GM23338 (cell line): ENCODE measurements at regions not wholly inside any gene's neighbourhood (a gene's known extent, or its start where the extent isn't known, plus 50 kb on each side); places are given as distances from the start of the nearest gene placed in this dataset.

Experiments
- ATAC-seq: fragments of 200-7000 bp; cut with Tn5 transposase; 3 replicates; pipeline ENCODE4 v1.9.1; 2020
- DNase-seq: peaks from one replicate; pipeline ENCODE4 v3.0.0-alpha.2; 2015; ENCODE audit warnings: low spot score
- H2AFZ ChIP-seq: fragments of 200-600 bp; sonication (generic); 2 replicates; pipeline ENCODE4 v1.8.0; 2016; ENCODE audit warnings: antibody characterized with exemption, mild to moderate bottlenecking, moderate library complexity
- H3F3A ChIP-seq: fragments of 200-600 bp; sonication (generic); replicated peaks from 2 replicates; pipeline ENCODE4 v1.8.0; 2017; ENCODE audit warnings: antibody characterized with exemption, mixed run types, low read depth
- H3K27ac ChIP-seq: fragments of 200-600 bp; sonication (generic); 2 replicates; pipeline ENCODE4 v1.6.1; 2016; ENCODE audit warnings: low read depth
- H3K27me3 ChIP-seq: fragments of 200-600 bp; sonication (generic); 2 replicates; pipeline ENCODE4 v1.8.0; 2016; ENCODE audit warnings: mild to moderate bottlenecking, mixed run types, moderate library complexity; ENCODE audit not compliant: insufficient read depth
- H3K36me3 ChIP-seq: fragments of 200-600 bp; sonication (generic); 2 replicates; pipeline ENCODE4 v1.8.0; 2016; ENCODE audit warnings: mild to moderate bottlenecking; ENCODE audit not compliant: insufficient read depth
- H3K4me1 ChIP-seq: fragments of 200-600 bp; sonication (generic); 2 replicates; pipeline ENCODE4 v1.8.0; 2016; ENCODE audit warnings: mild to moderate bottlenecking, moderate library complexity; ENCODE audit not compliant: insufficient read depth
- H3K4me2 ChIP-seq: fragments of 200-600 bp; sonication (generic); 2 replicates; pipeline ENCODE4 v1.7.1; 2017; ENCODE audit warnings: mixed run types
- H3K4me3 ChIP-seq: fragments of 200-600 bp; sonication (generic); 2 replicates; pipeline ENCODE4 v1.6.1; 2016; ENCODE audit warnings: mixed run types
- H3K79me2 ChIP-seq: fragments of 200-600 bp; sonication (generic); replicated peaks from 2 replicates; pipeline ENCODE4 v1.8.0; 2017; ENCODE audit warnings: mild to moderate bottlenecking; ENCODE audit not compliant: insufficient read depth
- H3K9me2 ChIP-seq: fragments of 200-600 bp; sonication (generic); 2 replicates; pipeline ENCODE4 v1.8.0; 2017; ENCODE audit not compliant: insufficient read depth
- H4K20me1 ChIP-seq: fragments of 200-600 bp; sonication (generic); replicated peaks from 2 replicates; pipeline ENCODE4 v1.8.0; 2017; ENCODE audit warnings: mild to moderate bottlenecking; ENCODE audit not compliant: insufficient read depth
- H3K27ac Mint-ChIP-seq: 2 replicates; pipeline ENCODE4 v1.8.0; 2020; ENCODE audit warnings: inconsistent platforms, mild to moderate bottlenecking, moderate library complexity, mixed read lengths
- H3K27me3 Mint-ChIP-seq: 3 replicates; pipeline ENCODE4 v1.8.0; 2022; ENCODE audit warnings: low read depth, mild to moderate bottlenecking, moderate library complexity, mixed read lengths, inconsistent platforms; ENCODE audit not compliant: insufficient read depth, poor library complexity
- H3K36me3 Mint-ChIP-seq: 3 replicates; pipeline ENCODE4 v1.8.0; 2021; ENCODE audit warnings: low read depth, mild to moderate bottlenecking, inconsistent platforms, moderate library complexity, mixed read lengths
- H3K4me1 Mint-ChIP-seq: 3 replicates; pipeline ENCODE4 v1.8.0; 2020; ENCODE audit warnings: mild to moderate bottlenecking, inconsistent platforms, mixed read lengths
- H3K4me3 Mint-ChIP-seq: 3 replicates; pipeline ENCODE4 v1.8.0; 2021; ENCODE audit warnings: moderate library complexity, mild to moderate bottlenecking, inconsistent platforms, mixed read lengths
- H3K9me3 Mint-ChIP-seq: 3 replicates; pipeline ENCODE4 v1.8.0; 2020; ENCODE audit warnings: moderate library complexity, mild to moderate bottlenecking, inconsistent platforms, mixed read lengths
- CREB1 ChIP-seq: fragments of 250-450 bp; sonication (Bioruptor Pico); IDR thresholded peaks from 2 replicates; pipeline ENCODE4 v1.5.0; 2020; ENCODE audit warnings: low read depth, mild to moderate bottlenecking, moderate library complexity
- EZH2 ChIP-seq: fragments of 200-600 bp; sonication (generic); IDR thresholded peaks from one replicate; pipeline ENCODE4 v1.8.0; 2017; ENCODE audit warnings: antibody characterized with exemption, mild to moderate bottlenecking, low read depth; ENCODE audit not compliant: unreplicated experiment
- JUNB ChIP-seq: IDR thresholded peaks from one replicate; pipeline ENCODE4 v1.6.1; 2016; ENCODE audit warnings: antibody characterized with exemption; ENCODE audit not compliant: unreplicated experiment
- NANOG ChIP-seq: IDR thresholded peaks from 2 replicates; pipeline ENCODE4 v1.6.1; 2016; ENCODE audit warnings: antibody characterized with exemption, borderline replicate concordance
- POLR2AphosphoS5 ChIP-seq: IDR thresholded peaks from 2 replicates; pipeline ENCODE4 v1.6.1; 2016; ENCODE audit warnings: antibody characterized with exemption, low read depth
- ZNF114 ChIP-seq: fragments of 250-450 bp; sonication (Bioruptor Pico); IDR thresholded peaks from 2 replicates; pipeline ENCODE4 v1.5.0; 2020; ENCODE audit warnings: mild to moderate bottlenecking, moderate library complexity
- TF ChIP-seq, protein P1 (sequence below): fragments of 250-450 bp; sonication (Bioruptor Pico); IDR thresholded peaks from 2 replicates; pipeline ENCODE4 v1.5.0; 2020; ENCODE audit warnings: mild to moderate bottlenecking, moderate library complexity
- TF ChIP-seq, protein P2 (sequence below): IDR thresholded peaks from 2 replicates; pipeline ENCODE4 v1.6.1; 2016; ENCODE audit warnings: antibody characterized with exemption
- TF ChIP-seq, protein P3 (sequence below), 2 experiments: fragments of 200-600 bp in 1 of 2; sonication (generic) in 1 of 2; conservative IDR thresholded peaks; 2 replicates each; pipeline versions ENCODE4 v1.5.1 to v1.6.1; 2016 to 2017; ENCODE audit warnings: antibody characterized with exemption in 2 of 2, low read depth in 2 of 2, mild to moderate bottlenecking in 2 of 2, moderate library complexity in 1 of 2
- TF ChIP-seq, protein P4 (sequence below): IDR thresholded peaks from one replicate; pipeline ENCODE4 v1.6.1; 2018; ENCODE audit warnings: antibody characterized with exemption; ENCODE audit not compliant: unreplicated experiment

DNA sequence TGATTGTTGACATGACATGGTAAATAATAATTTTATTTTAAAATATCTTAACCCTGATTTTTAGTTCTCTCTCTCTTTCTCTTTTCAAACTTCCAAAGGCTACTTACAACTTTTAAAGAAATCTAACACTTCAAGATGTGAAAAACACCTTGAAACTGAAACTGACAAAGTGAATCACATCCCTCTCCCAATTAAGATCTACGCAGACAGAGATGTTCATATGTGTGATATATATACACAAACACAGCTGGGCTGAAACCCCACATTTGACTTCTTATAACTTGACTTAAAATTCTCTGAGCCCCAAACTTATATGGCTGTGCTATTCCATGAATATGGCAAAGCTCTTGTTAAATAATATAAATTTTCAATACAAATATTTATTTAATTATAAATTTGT, 261.2 kb upstream of the PTPRD start (continued):
- TF ChIP-seq, protein P1, sequence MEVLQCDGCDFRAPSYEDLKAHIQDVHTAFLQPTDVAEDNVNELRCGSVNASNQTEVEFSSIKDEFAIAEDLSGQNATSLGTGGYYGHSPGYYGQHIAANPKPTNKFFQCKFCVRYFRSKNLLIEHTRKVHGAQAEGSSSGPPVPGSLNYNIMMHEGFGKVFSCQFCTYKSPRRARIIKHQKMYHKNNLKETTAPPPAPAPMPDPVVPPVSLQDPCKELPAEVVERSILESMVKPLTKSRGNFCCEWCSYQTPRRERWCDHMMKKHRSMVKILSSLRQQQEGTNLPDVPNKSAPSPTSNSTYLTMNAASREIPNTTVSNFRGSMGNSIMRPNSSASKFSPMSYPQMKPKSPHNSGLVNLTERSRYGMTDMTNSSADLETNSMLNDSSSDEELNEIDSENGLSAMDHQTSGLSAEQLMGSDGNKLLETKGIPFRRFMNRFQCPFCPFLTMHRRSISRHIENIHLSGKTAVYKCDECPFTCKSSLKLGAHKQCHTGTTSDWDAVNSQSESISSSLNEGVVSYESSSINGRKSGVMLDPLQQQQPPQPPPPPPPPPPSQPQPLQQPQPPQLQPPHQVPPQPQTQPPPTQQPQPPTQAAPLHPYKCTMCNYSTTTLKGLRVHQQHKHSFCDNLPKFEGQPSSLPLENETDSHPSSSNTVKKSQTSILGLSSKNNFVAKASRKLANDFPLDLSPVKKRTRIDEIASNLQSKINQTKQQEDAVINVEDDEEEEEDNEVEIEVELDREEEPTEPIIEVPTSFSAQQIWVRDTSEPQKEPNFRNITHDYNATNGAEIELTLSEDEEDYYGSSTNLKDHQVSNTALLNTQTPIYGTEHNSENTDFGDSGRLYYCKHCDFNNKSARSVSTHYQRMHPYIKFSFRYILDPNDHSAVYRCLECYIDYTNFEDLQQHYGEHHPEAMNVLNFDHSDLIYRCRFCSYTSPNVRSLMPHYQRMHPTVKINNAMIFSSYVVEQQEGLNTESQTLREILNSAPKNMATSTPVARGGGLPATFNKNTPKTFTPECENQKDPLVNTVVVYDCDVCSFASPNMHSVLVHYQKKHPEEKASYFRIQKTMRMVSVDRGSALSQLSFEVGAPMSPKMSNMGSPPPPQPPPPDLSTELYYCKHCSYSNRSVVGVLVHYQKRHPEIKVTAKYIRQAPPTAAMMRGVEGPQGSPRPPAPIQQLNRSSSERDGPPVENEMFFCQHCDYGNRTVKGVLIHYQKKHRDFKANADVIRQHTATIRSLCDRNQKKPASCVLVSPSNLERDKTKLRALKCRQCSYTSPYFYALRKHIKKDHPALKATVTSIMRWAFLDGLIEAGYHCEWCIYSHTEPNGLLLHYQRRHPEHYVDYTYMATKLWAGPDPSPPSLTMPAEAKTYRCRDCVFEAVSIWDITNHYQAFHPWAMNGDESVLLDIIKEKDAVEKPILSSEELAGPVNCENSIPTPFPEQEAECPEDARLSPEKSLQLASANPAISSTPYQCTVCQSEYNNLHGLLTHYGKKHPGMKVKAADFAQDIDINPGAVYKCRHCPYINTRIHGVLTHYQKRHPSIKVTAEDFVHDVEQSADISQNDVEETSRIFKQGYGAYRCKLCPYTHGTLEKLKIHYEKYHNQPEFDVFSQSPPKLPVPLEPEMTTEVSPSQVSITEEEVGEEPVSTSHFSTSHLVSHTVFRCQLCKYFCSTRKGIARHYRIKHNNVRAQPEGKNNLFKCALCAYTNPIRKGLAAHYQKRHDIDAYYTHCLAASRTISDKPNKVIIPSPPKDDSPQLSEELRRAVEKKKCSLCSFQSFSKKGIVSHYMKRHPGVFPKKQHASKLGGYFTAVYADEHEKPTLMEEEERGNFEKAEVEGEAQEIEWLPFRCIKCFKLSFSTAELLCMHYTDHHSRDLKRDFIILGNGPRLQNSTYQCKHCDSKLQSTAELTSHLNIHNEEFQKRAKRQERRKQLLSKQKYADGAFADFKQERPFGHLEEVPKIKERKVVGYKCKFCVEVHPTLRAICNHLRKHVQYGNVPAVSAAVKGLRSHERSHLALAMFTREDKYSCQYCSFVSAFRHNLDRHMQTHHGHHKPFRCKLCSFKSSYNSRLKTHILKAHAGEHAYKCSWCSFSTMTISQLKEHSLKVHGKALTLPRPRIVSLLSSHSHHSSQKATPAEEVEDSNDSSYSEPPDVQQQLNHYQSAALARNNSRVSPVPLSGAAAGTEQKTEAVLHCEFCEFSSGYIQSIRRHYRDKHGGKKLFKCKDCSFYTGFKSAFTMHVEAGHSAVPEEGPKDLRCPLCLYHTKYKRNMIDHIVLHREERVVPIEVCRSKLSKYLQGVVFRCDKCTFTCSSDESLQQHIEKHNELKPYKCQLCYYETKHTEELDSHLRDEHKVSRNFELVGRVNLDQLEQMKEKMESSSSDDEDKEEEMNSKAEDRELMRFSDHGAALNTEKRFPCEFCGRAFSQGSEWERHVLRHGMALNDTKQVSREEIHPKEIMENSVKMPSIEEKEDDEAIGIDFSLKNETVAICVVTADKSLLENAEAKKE (CRISPR knock-in tag): no peak
- TF ChIP-seq CREB1 (CRISPR knock-in tag) (no peak), ZNF114 (no peak), NANOG (no peak)
- TF ChIP-seq, protein P2, sequence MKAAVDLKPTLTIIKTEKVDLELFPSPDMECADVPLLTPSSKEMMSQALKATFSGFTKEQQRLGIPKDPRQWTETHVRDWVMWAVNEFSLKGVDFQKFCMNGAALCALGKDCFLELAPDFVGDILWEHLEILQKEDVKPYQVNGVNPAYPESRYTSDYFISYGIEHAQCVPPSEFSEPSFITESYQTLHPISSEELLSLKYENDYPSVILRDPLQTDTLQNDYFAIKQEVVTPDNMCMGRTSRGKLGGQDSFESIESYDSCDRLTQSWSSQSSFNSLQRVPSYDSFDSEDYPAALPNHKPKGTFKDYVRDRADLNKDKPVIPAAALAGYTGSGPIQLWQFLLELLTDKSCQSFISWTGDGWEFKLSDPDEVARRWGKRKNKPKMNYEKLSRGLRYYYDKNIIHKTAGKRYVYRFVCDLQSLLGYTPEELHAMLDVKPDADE: no peak

DNA sequence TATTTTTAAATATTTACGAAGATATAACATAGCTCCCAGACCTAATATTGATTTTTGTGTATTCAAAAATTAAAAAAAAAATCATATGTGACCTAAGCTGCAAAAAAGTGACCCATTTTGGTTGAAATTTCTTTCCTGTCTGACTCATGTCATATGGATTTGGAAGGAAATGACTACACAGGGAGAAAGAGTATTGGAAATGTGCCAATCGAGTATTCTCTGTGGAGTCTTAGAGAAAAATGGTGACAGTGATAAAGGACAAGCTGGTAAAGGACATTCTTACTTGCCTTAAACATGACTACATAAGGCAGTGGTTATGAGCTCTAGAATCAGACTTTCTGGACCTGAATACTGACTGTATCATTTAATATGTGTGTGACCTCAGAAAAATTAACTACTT, 262.9 kb upstream of the PTPRD start:
- Histone ChIP-seq H3K27me3 (no peaks in the 10 kb centered on the region), H4K20me1 (no peaks in the 10 kb centered on the region), H3K4me1 (no peaks in the 10 kb centered on the region), H3F3A (no peaks in the 10 kb centered on the region), H3K36me3 (no peaks in the 10 kb centered on the region), H2AFZ (no peak overlapping the region), H3K27ac (no peak overlapping the region), H3K4me2 (no peak overlapping the region), H3K9me2 (peaks cover 4% of the 10 kb centered on the region; the same call in 1 of the 2 replicates), H3K79me2 (no peaks in the 10 kb centered on the region), H3K4me3 (no peak overlapping the region)
- ATAC-seq (no peak), DNase-seq (no peak)
- Mint-ChIP-seq H3K27ac (no peak overlapping the region), H3K9me3 (peaks cover 30% of the 10 kb centered on the region), H3K27me3 (peaks cover 3% of the 10 kb centered on the region), H3K36me3 (peaks cover 29% of the 10 kb centered on the region), H3K4me3 (no peak overlapping the region), H3K4me1 (no peaks in the 10 kb centered on the region)
- TF ChIP-seq, protein P3, sequence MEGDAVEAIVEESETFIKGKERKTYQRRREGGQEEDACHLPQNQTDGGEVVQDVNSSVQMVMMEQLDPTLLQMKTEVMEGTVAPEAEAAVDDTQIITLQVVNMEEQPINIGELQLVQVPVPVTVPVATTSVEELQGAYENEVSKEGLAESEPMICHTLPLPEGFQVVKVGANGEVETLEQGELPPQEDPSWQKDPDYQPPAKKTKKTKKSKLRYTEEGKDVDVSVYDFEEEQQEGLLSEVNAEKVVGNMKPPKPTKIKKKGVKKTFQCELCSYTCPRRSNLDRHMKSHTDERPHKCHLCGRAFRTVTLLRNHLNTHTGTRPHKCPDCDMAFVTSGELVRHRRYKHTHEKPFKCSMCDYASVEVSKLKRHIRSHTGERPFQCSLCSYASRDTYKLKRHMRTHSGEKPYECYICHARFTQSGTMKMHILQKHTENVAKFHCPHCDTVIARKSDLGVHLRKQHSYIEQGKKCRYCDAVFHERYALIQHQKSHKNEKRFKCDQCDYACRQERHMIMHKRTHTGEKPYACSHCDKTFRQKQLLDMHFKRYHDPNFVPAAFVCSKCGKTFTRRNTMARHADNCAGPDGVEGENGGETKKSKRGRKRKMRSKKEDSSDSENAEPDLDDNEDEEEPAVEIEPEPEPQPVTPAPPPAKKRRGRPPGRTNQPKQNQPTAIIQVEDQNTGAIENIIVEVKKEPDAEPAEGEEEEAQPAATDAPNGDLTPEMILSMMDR (conservative IDR thresholded peaks at IDR 0.05; ENCODE audit: low read depth in 2 of 2): no peak
- TF ChIP-seq JUNB: no peak
- no peak for TF ChIP-seq POLR2AphosphoS5
- TF ChIP-seq ZNF114: no peak
- TF ChIP-seq EZH2: no peak
- TF ChIP-seq, protein P4, sequence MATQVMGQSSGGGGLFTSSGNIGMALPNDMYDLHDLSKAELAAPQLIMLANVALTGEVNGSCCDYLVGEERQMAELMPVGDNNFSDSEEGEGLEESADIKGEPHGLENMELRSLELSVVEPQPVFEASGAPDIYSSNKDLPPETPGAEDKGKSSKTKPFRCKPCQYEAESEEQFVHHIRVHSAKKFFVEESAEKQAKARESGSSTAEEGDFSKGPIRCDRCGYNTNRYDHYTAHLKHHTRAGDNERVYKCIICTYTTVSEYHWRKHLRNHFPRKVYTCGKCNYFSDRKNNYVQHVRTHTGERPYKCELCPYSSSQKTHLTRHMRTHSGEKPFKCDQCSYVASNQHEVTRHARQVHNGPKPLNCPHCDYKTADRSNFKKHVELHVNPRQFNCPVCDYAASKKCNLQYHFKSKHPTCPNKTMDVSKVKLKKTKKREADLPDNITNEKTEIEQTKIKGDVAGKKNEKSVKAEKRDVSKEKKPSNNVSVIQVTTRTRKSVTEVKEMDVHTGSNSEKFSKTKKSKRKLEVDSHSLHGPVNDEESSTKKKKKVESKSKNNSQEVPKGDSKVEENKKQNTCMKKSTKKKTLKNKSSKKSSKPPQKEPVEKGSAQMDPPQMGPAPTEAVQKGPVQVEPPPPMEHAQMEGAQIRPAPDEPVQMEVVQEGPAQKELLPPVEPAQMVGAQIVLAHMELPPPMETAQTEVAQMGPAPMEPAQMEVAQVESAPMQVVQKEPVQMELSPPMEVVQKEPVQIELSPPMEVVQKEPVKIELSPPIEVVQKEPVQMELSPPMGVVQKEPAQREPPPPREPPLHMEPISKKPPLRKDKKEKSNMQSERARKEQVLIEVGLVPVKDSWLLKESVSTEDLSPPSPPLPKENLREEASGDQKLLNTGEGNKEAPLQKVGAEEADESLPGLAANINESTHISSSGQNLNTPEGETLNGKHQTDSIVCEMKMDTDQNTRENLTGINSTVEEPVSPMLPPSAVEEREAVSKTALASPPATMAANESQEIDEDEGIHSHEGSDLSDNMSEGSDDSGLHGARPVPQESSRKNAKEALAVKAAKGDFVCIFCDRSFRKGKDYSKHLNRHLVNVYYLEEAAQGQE: no peak
